ENCODE measurements at regions not wholly inside any gene's neighbourhood (a gene's known extent, or its start where the extent isn't known, plus 50 kb on each side); places are given as distances from the start of the nearest gene placed in this dataset.

DNA sequence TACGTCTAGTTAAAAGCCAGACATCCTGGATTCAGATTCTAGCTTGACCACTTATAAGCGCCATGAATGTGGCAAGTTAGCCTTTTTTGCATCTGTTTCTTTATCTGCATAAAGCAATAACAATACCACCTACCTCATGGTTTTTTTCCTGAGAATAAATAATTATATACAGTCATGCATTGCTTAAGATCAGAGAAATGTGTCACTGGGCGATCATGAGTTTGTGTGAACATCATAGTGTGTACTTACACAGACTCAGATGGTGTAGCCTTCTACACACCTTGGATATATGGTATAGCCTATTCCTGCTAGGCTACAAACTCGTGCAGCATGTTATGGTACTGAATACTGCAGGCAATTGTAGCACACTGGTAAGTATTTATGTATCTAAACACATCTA, 84.7 kb upstream of the PELI1 start:
- peak overlapping the region in 5 of 7 experiments; percentile 62 to 85 (median 71) for H3K4me3 ChIP-seq (ENCODE audit: control insufficient read depth in 1 of 7, extremely low read depth in 1 of 7, insufficient read depth in 4 of 7, low read depth in 2 of 7, low read length in 6 of 7)
- ChIA-PET POLR2A (no interaction called here), CTCF (interaction anchor here (1.1 to 1.6 kb wide), 3 partner anchors 11 to 179 kb away, joined by 3 to 4 read pairs (median 3); no protein-coding TSS in a partner anchor)
- no peak for DNase-seq
- no peaks in the 10 kb centered on the region for H3K9me3 ChIP-seq (ENCODE audit: control extremely low read depth in 1 of 5, control insufficient read depth in 4 of 5, insufficient read depth in 2 of 5, low read depth in 1 of 5, low read length in 4 of 5)
- no peaks in the 10 kb centered on the region for H3K36me3 ChIP-seq (ENCODE audit: control insufficient read depth in 4 of 4, insufficient read depth in 4 of 4, low read length in 3 of 4)
- H3K4me1 ChIP-seq (ENCODE audit: control extremely low read depth in 1 of 4, control insufficient read depth in 4 of 4, insufficient read depth in 4 of 4, low read length in 3 of 4) = peaks cover 5 to 11% (median 7%) of the 10 kb centered on the region in 4 experiments
- peak overlapping the region in 1 of 2 experiments; percentile 72 for H3K27ac ChIP-seq (ENCODE audit: insufficient read depth in 1 of 2, low read depth in 1 of 2, low read length in 2 of 2, poor library complexity in 1 of 2, severe bottlenecking in 2 of 2)
- no peaks in the 10 kb centered on the region for H3K27me3 ChIP-seq (replicated peaks in 2 of 5; ENCODE audit: control insufficient read depth in 4 of 5, insufficient read depth in 5 of 5, low read length in 4 of 5)
- 97% methylated on average over 3 of the region's 4 CpGs for WGBS (ENCODE audit: insufficient coverage)

DNA sequence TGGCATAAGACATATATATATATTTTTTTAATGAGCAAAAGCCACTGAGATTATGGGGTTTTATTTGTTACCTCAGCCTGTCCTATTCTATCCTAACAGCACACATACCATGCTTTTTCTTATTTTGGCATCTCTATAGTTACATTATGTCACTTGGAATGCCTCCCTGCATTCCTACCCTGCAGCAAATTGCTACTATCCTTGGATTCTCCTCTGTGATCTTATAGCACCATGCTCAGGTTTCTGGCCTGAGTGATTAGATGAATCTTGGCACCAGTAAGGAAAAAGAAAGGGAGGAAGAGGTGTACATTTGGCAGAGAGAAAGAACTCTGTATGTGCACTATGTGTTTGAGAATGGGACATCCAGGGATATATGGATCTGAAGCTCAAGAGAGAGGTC, 86.3 kb upstream of the PELI1 start:
- H3K27ac ChIP-seq (ENCODE audit: insufficient read depth in 1 of 2, low read depth in 1 of 2, low read length in 2 of 2, poor library complexity in 1 of 2, severe bottlenecking in 2 of 2) = no peak overlapping the region
- no peaks in the 10 kb centered on the region for H3K9me3 ChIP-seq (ENCODE audit: control extremely low read depth in 1 of 5, control insufficient read depth in 4 of 5, insufficient read depth in 2 of 5, low read depth in 1 of 5, low read length in 4 of 5)
- no peak for DNase-seq
- POLR2A ChIA-PET = no interaction called here
- H3K4me1 ChIP-seq (ENCODE audit: control extremely low read depth in 1 of 4, control insufficient read depth in 4 of 4, insufficient read depth in 4 of 4, low read length in 3 of 4) = peaks cover 5 to 13% (median 7%) of the 10 kb centered on the region in 4 experiments
- no peaks in the 10 kb centered on the region for H3K27me3 ChIP-seq (replicated peaks in 2 of 5; ENCODE audit: control insufficient read depth in 4 of 5, insufficient read depth in 5 of 5, low read length in 4 of 5)
- CTCF ChIA-PET = interaction anchor here (1.6 kb wide), 1 partner anchor 97 kb away, joined by 3 read pairs; no protein-coding TSS in a partner anchor
- no peak overlapping the region for H3K4me3 ChIP-seq (ENCODE audit: control insufficient read depth in 1 of 7, extremely low read depth in 1 of 7, insufficient read depth in 4 of 7, low read depth in 2 of 7, low read length in 6 of 7)
- no peaks in the 10 kb centered on the region for H3K36me3 ChIP-seq (ENCODE audit: control insufficient read depth in 4 of 4, insufficient read depth in 4 of 4, low read length in 3 of 4)

DNA sequence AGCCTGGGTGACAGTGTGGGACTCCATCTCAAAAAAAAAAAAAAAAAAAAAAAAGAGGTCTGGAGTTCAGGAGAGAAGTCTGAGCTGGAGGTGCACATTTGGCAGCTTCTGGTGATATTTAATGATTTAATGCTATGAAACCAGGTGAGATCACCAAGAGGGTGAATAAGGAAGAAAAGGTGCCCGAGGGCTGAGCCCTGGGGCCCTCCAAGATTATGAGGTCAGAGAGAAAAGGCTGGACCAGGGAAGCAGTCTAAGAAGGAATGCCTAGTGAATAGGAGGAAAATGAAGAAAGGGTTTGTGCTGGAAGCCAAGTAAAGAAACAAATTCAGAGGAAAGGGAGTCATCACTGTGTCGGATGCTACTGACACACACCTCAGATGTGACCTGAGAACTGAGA, 88.0 kb upstream of the PELI1 start:
- WGBS (ENCODE audit: insufficient coverage) = 100% methylated on average over 2 of the region's 2 CpGs
- POLR2A ChIA-PET = no interaction called here
- CTCF ChIA-PET = no interaction called here

DNA sequence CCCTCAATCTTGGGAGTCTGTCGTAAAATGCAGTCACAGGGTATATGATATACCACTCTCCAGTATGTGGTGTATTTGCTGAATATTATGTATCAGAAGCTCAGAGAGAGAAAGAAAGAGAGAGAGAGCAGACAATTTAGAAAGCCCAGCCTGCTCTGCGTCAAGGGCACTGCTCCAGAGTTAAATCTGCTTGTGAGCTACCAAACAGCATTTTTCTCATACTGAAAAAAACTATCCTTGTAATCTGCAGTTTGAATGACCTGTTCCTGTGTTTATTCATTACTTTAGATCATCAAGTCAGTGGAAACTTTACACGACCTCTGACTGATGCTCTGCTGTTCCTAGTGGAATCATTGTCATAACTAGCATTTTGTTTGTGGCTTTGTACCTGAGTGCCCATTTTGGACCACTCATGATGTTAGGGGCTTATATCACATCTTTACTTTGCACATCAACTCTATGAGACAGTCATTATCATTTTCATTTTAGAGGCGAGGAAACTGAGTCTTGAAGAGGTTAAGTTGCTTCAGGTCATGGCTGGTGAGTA, 89.2 kb upstream of the PELI1 start:
- Histone ChIP-seq H3K4me1 (ENCODE audit: control extremely low read depth in 1 of 4, control insufficient read depth in 4 of 4, insufficient read depth in 4 of 4, low read length in 3 of 4) (peaks cover under 1 to 6% (median 4%) of the 10 kb centered on the region in 4 experiments), H3K27me3 (replicated peaks in 2 of 5; ENCODE audit: control insufficient read depth in 4 of 5, insufficient read depth in 5 of 5, low read length in 4 of 5) (no peaks in the 10 kb centered on the region), H3K36me3 (ENCODE audit: control insufficient read depth in 4 of 4, insufficient read depth in 4 of 4, low read length in 3 of 4) (no peaks in the 10 kb centered on the region), H3K9me3 (ENCODE audit: control extremely low read depth in 1 of 5, control insufficient read depth in 4 of 5, insufficient read depth in 2 of 5, low read depth in 1 of 5, low read length in 4 of 5) (no peaks in the 10 kb centered on the region), H3K4me3 (ENCODE audit: control insufficient read depth in 1 of 7, extremely low read depth in 1 of 7, insufficient read depth in 4 of 7, low read depth in 2 of 7, low read length in 6 of 7) (no peak overlapping the region), H3K27ac (ENCODE audit: insufficient read depth in 1 of 2, low read depth in 1 of 2, low read length in 2 of 2, poor library complexity in 1 of 2, severe bottlenecking in 2 of 2) (no peak overlapping the region)
- no peak for DNase-seq
- ChIA-PET POLR2A (no interaction called here), CTCF (interaction anchor here (1.0 kb wide), 1 partner anchor 14 kb away, joined by 4 read pairs; no protein-coding TSS in a partner anchor)
- 67% methylated on average over 1 of the region's 4 CpGs for WGBS (ENCODE audit: insufficient coverage)

More for the DNA sequence above, 88.0 kb upstream of the PELI1 start:
- no peak overlapping the region for H3K27ac ChIP-seq (ENCODE audit: insufficient read depth in 1 of 2, low read depth in 1 of 2, low read length in 2 of 2, poor library complexity in 1 of 2, severe bottlenecking in 2 of 2)
- DNase-seq = no peak
- no peaks in the 10 kb centered on the region for H3K9me3 ChIP-seq (ENCODE audit: control extremely low read depth in 1 of 5, control insufficient read depth in 4 of 5, insufficient read depth in 2 of 5, low read depth in 1 of 5, low read length in 4 of 5)
- no peaks in the 10 kb centered on the region for H3K27me3 ChIP-seq (replicated peaks in 2 of 5; ENCODE audit: control insufficient read depth in 4 of 5, insufficient read depth in 5 of 5, low read length in 4 of 5)
- peaks cover 5 to 13% (median 7%) of the 10 kb centered on the region in 4 experiments for H3K4me1 ChIP-seq (ENCODE audit: control extremely low read depth in 1 of 4, control insufficient read depth in 4 of 4, insufficient read depth in 4 of 4, low read length in 3 of 4)
- H3K4me3 ChIP-seq (ENCODE audit: control insufficient read depth in 1 of 7, extremely low read depth in 1 of 7, insufficient read depth in 4 of 7, low read depth in 2 of 7, low read length in 6 of 7) = no peak overlapping the region
- H3K36me3 ChIP-seq (ENCODE audit: control insufficient read depth in 4 of 4, insufficient read depth in 4 of 4, low read length in 3 of 4) = no peaks in the 10 kb centered on the region

DNA sequence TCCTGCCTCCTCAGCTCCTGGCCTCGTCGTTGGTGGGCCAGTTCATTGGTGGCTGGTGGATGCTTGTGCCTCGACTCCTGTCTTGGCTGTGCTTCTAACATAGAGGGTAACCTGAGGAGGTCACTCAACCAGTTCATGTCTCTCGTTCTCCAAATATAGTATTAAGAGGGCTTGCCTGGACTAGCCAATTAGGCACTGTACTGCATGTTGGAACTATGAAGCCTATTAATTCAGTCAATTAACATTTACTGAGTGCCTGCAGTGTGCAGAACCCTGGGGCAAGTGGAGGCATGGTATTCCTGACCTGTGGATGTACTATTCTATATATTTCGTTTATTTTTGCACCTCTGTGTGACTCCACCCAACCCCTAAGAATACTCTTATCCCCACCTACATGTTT, 89.9 kb upstream of the PELI1 start:
- ChIA-PET CTCF (interaction anchor here (1.0 kb wide), 1 partner anchor 15 kb away, joined by 4 read pairs; no protein-coding TSS in a partner anchor), POLR2A (no interaction called here)
- H3K9me3 ChIP-seq (ENCODE audit: control extremely low read depth in 1 of 5, control insufficient read depth in 4 of 5, insufficient read depth in 2 of 5, low read depth in 1 of 5, low read length in 4 of 5) = no peaks in the 10 kb centered on the region
- H3K27ac ChIP-seq (ENCODE audit: insufficient read depth in 1 of 2, low read depth in 1 of 2, low read length in 2 of 2, poor library complexity in 1 of 2, severe bottlenecking in 2 of 2) = no peak overlapping the region
- H3K4me3 ChIP-seq (ENCODE audit: control insufficient read depth in 1 of 7, extremely low read depth in 1 of 7, insufficient read depth in 4 of 7, low read depth in 2 of 7, low read length in 6 of 7) = no peak overlapping the region
- H3K27me3 ChIP-seq (replicated peaks in 2 of 5; ENCODE audit: control insufficient read depth in 4 of 5, insufficient read depth in 5 of 5, low read length in 4 of 5) = no peaks in the 10 kb centered on the region
- WGBS (ENCODE audit: insufficient coverage) = 100% methylated on average over 4 of the region's 5 CpGs
- DNase-seq = no peak
- peaks cover 0 to 2% (median 0%) of the 10 kb centered on the region in 4 experiments for H3K4me1 ChIP-seq (ENCODE audit: control extremely low read depth in 1 of 4, control insufficient read depth in 4 of 4, insufficient read depth in 4 of 4, low read length in 3 of 4)
- no peaks in the 10 kb centered on the region for H3K36me3 ChIP-seq (ENCODE audit: control insufficient read depth in 4 of 4, insufficient read depth in 4 of 4, low read length in 3 of 4)

DNA sequence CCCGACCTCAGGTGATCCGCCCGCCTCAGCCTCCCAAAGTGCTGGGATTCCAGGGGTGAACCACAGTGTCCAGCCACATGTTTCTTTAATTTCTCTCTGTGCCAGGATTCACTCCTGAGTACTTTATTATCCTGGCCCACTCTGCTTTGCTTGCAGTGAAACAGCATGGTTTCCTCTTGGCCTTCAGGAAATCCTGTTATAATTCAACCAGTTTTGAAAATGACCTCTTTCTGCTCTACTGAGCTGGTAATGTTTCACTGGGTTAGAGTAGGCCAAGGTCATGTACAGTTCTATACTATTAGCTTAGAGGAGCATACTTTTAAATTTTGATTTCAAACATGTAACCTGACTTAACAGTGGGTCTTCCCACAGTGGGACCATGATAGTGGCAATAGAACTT, 90.6 kb upstream of the PELI1 start:
- Histone ChIP-seq H3K4me1 (ENCODE audit: control extremely low read depth in 1 of 4, control insufficient read depth in 4 of 4, insufficient read depth in 4 of 4, low read length in 3 of 4) (peaks cover 0 to 2% (median 0%) of the 10 kb centered on the region in 4 experiments), H3K27ac (ENCODE audit: insufficient read depth in 1 of 2, low read depth in 1 of 2, low read length in 2 of 2, poor library complexity in 1 of 2, severe bottlenecking in 2 of 2) (no peak overlapping the region), H3K36me3 (ENCODE audit: control insufficient read depth in 4 of 4, insufficient read depth in 4 of 4, low read length in 3 of 4) (no peaks in the 10 kb centered on the region), H3K9me3 (ENCODE audit: control extremely low read depth in 1 of 5, control insufficient read depth in 4 of 5, insufficient read depth in 2 of 5, low read depth in 1 of 5, low read length in 4 of 5) (no peaks in the 10 kb centered on the region), H3K27me3 (replicated peaks in 2 of 5; ENCODE audit: control insufficient read depth in 4 of 5, insufficient read depth in 5 of 5, low read length in 4 of 5) (no peaks in the 10 kb centered on the region), H3K4me3 (ENCODE audit: control insufficient read depth in 1 of 7, extremely low read depth in 1 of 7, insufficient read depth in 4 of 7, low read depth in 2 of 7, low read length in 6 of 7) (no peak overlapping the region)
- 100% methylated on average over 2 of the region's 3 CpGs for WGBS (ENCODE audit: insufficient coverage)
- no peak for DNase-seq
- CTCF ChIA-PET = no interaction called here
- POLR2A ChIA-PET = no interaction called here

DNA sequence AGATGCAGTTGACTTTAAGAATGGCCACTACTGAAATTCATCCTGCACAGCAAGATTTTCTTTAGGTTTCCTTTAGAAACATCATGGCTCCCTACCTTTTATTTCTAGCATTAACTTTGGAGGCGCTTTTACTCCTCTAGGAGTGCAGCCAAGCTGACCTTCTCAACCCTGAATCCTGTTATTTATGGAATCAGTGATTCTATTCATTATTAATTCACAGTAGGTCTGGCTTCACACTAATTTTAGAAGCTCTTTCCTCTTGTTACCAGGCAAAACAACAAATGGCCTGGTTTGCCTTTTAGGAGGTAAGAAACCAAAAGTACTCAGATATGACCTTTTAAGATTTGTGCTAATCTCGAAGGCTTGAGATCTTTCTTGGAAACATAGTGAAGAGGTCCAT, 93.0 kb upstream of the PELI1 start:
- WGBS (ENCODE audit: insufficient coverage) = no CpG with 5 or more reads among the region's 2 CpGs
- Histone ChIP-seq H3K27ac (ENCODE audit: insufficient read depth in 1 of 2, low read depth in 1 of 2, low read length in 2 of 2, poor library complexity in 1 of 2, severe bottlenecking in 2 of 2) (no peak overlapping the region), H3K36me3 (ENCODE audit: control insufficient read depth in 4 of 4, insufficient read depth in 4 of 4, low read length in 3 of 4) (no peaks in the 10 kb centered on the region), H3K27me3 (replicated peaks in 2 of 5; ENCODE audit: control insufficient read depth in 4 of 5, insufficient read depth in 5 of 5, low read length in 4 of 5) (no peaks in the 10 kb centered on the region), H3K9me3 (ENCODE audit: control extremely low read depth in 1 of 5, control insufficient read depth in 4 of 5, insufficient read depth in 2 of 5, low read depth in 1 of 5, low read length in 4 of 5) (peaks cover 0 to 2% (median 0%) of the 10 kb centered on the region in 5 experiments), H3K4me1 (ENCODE audit: control extremely low read depth in 1 of 4, control insufficient read depth in 4 of 4, insufficient read depth in 4 of 4, low read length in 3 of 4) (peaks cover 0 to 2% (median 0%) of the 10 kb centered on the region in 4 experiments), H3K4me3 (ENCODE audit: control insufficient read depth in 1 of 7, extremely low read depth in 1 of 7, insufficient read depth in 4 of 7, low read depth in 2 of 7, low read length in 6 of 7) (no peak overlapping the region)
- ChIA-PET CTCF (interaction anchor here (1.3 kb wide), 1 partner anchor 75 kb away, joined by 3 read pairs; no protein-coding TSS in a partner anchor), POLR2A (no interaction called here)
- DNase-seq = no peak

All from common myeloid progenitor, CD34-positive (primary cell).